ENCODE measurements at regions not wholly inside any gene's neighbourhood (a gene's known extent, or its start where the extent isn't known, plus 50 kb on each side); places are given as distances from the start of the nearest gene placed in this dataset.

- Histone ChIP-seq H3K27ac (ENCODE audit: low read length) (no peak overlapping the region), H2AFZ (ENCODE audit: low read depth, low read length) (no peak overlapping the region), H3K36me3 (ENCODE audit: insufficient read depth, low read length) (no peaks in the 10 kb centered on the region), H4K20me1 (ENCODE audit: insufficient read depth) (no peaks in the 10 kb centered on the region), H3K9me2 (ENCODE audit: insufficient read depth, low read length) (no peaks in the 10 kb centered on the region), H3K4me2 (ENCODE audit: low read length) (no peak overlapping the region), H3K4me3 (ENCODE audit: low read length) (no peak overlapping the region), H3K9me3 (ENCODE audit: low read length) (no peaks in the 10 kb centered on the region), H3K79me2 (replicated peaks; ENCODE audit: insufficient read depth, low read length) (no peaks in the 10 kb centered on the region), H3K27me3 (ENCODE audit: insufficient read depth, low read depth, low read length) (no peaks in the 10 kb centered on the region), H3F3A (ENCODE audit: insufficient read depth, low read length, poor library complexity, severe bottlenecking) (no peaks in the 10 kb centered on the region), H3K9ac (ENCODE audit: low read length) (no peak overlapping the region)
- TF ChIP-seq POLR2AphosphoS5 (IDR thresholded peaks at IDR 0.05), result no peak
- no peak for TF ChIP-seq SMC3 (conservative IDR thresholded peaks at IDR 0.05; ENCODE audit: poor library complexity)
- TF ChIP-seq TAF1 (IDR thresholded peaks at IDR 0.05; ENCODE audit: low read depth), result no peak
- TF ChIP-seq CTCF (IDR thresholded peaks at IDR 0.05; ENCODE audit: poor library complexity, severe bottlenecking), result no peak
- no peak for TF ChIP-seq EP300 (conservative IDR thresholded peaks at IDR 0.05; ENCODE audit: poor library complexity, severe bottlenecking)
- no peak for TF ChIP-seq MXI1 (conservative IDR thresholded peaks at IDR 0.05; ENCODE audit: poor library complexity, severe bottlenecking)
- no peak for TF ChIP-seq EZH2 (IDR thresholded peaks at IDR 0.05; ENCODE audit: borderline replicate concordance, insufficient read depth, low read length, poor library complexity, severe bottlenecking)
- TF ChIP-seq RAD21 (conservative IDR thresholded peaks at IDR 0.05), result no peak
- no peak for TF ChIP-seq REST (IDR thresholded peaks at IDR 0.05; ENCODE audit: borderline replicate concordance)
These were observed 142.1 kb upstream of the VSTM2B start for GRCh38 chr19:29383696-29384095.

- TF ChIP-seq RAD21 (conservative IDR thresholded peaks at IDR 0.05), result no peak
- TF ChIP-seq CTCF (IDR thresholded peaks at IDR 0.05; ENCODE audit: poor library complexity, severe bottlenecking), result no peak
- no peak for TF ChIP-seq SMC3 (conservative IDR thresholded peaks at IDR 0.05; ENCODE audit: poor library complexity)
- Histone ChIP-seq H3K27ac (ENCODE audit: low read length) (no peak overlapping the region), H3K9ac (ENCODE audit: low read length) (no peak overlapping the region), H3K9me3 (ENCODE audit: low read length) (no peaks in the 10 kb centered on the region), H2AFZ (ENCODE audit: low read depth, low read length) (no peak overlapping the region), H3K4me3 (ENCODE audit: low read length) (no peak overlapping the region), H3K9me2 (ENCODE audit: insufficient read depth, low read length) (no peaks in the 10 kb centered on the region), H3K27me3 (ENCODE audit: insufficient read depth, low read depth, low read length) (no peaks in the 10 kb centered on the region), H4K20me1 (ENCODE audit: insufficient read depth) (no peaks in the 10 kb centered on the region), H3F3A (ENCODE audit: insufficient read depth, low read length, poor library complexity, severe bottlenecking) (no peaks in the 10 kb centered on the region), H3K36me3 (ENCODE audit: insufficient read depth, low read length) (no peaks in the 10 kb centered on the region), H3K4me2 (ENCODE audit: low read length) (no peak overlapping the region), H3K79me2 (replicated peaks; ENCODE audit: insufficient read depth, low read length) (no peaks in the 10 kb centered on the region)
These were observed 141.1 kb upstream of the VSTM2B start for GRCh38 chr19:29384656-29385055.

Measured in neural cell (in vitro differentiated cells).